ENCODE measurements at regions not wholly inside any gene's neighbourhood (a gene's known extent, or its start where the extent isn't known, plus 50 kb on each side); places are given as distances from the start of the nearest gene placed in this dataset.
"Not testable (repeated sequence)": the region's sequence is repeated elsewhere in the genome, so short reads cannot be mapped to it uniquely, and the experiment has no call there.

- TF ChIP-seq, protein P1, sequence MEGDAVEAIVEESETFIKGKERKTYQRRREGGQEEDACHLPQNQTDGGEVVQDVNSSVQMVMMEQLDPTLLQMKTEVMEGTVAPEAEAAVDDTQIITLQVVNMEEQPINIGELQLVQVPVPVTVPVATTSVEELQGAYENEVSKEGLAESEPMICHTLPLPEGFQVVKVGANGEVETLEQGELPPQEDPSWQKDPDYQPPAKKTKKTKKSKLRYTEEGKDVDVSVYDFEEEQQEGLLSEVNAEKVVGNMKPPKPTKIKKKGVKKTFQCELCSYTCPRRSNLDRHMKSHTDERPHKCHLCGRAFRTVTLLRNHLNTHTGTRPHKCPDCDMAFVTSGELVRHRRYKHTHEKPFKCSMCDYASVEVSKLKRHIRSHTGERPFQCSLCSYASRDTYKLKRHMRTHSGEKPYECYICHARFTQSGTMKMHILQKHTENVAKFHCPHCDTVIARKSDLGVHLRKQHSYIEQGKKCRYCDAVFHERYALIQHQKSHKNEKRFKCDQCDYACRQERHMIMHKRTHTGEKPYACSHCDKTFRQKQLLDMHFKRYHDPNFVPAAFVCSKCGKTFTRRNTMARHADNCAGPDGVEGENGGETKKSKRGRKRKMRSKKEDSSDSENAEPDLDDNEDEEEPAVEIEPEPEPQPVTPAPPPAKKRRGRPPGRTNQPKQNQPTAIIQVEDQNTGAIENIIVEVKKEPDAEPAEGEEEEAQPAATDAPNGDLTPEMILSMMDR (conservative IDR thresholded peaks at IDR 0.05; ENCODE audit: low read depth, low read length): not testable (repeated sequence)
- TF ChIP-seq EZH2 (IDR thresholded peaks at IDR 0.05; ENCODE audit: low read length, unreplicated experiment): not testable (repeated sequence)
These were observed 334.0 kb downstream of the GOLGA6L6 start for GRCh38 chr15:20207607-20208006.
